ENCODE measurements at regions not wholly inside any gene's neighbourhood (a gene's known extent, or its start where the extent isn't known, plus 50 kb on each side); places are given as distances from the start of the nearest gene placed in this dataset.

DNA sequence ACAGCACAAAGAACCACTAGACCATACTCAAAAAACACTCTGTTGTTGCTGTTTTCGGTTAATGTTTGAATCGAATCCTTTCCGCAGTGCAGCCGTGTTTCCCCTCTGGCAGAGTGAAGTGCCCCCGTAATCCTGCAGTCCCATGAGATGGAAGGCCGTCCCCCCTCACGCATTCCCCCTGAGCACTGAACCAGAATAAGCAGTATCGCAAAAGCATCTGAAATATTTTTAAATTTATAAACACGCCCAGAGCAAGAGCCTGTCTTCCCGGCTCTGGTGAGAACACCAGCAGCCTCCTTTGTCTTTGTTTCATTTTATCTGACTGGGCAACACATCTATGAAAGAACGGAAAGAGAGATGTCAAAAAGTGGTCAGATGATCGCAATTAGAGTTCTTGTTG lies 121.0 kb upstream of the ADAMTS18 start:
- Histone ChIP-seq H3K27ac (no peak overlapping the region), H3K27me3 (no peaks in the 10 kb centered on the region), H3K36me3 (no peaks in the 10 kb centered on the region), H3K4me3 (no peak overlapping the region), H3K4me1 (no peaks in the 10 kb centered on the region), H3K9me3 (no peaks in the 10 kb centered on the region)
- WGBS (ENCODE audit: insufficient coverage, low coverage, low lambda C conversion rate, missing lambda C conversion rate) = 72% methylated on average over 12 of the region's 12 CpGs
- ATAC-seq (no peak), DNase-seq (no peak)
- intact Hi-C loops (cut with DNase I) = no loop called here
- TF ChIP-seq CTCF (IDR thresholded peaks at IDR 0.05) = no peak

DNA sequence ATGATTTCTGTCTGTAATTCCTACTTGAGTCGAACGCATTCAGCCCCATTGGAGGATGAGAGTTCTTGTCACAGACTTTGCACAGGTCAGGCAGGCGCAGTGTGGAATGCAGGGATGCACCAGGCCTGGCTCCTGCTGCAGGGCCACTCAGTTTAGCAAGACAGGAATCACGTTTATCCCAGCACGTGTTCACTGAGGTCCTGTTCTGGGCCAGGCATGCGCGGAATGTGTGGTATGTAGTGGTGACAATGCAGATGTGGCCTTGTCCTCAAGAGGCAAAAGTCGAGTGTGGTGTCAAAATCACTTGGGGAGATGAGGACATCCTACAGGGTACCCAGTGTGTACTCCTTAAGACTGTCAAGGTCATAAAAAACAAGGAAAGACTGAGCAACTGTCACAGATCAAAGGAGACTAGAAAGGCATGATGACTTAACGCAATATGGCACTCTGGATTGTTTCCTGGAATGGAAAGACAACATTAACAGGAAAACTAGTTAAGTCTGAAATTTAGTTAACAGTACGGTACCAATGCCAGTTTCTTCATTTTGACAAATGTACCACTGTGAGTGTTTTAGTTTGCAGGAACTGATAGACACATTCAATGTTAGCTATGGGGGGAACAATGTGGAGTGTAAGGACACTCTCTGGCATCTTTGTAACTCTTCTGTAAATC lies 121.5 kb upstream of the ADAMTS18 start:
- intact Hi-C loops (cut with DNase I) = no loop called here
- DNase-seq (no peak), ATAC-seq (no peak)
- H3K27ac ChIP-seq = no peak overlapping the region
- no peaks in the 10 kb centered on the region for H3K27me3 ChIP-seq
- TF ChIP-seq CTCF (IDR thresholded peaks at IDR 0.05) = no peak
- TF ChIP-seq POLR2A (IDR thresholded peaks at IDR 0.05) = no peak
- no peaks in the 10 kb centered on the region for H3K36me3 ChIP-seq
- no peaks in the 10 kb centered on the region for H3K9me3 ChIP-seq
- 53% methylated on average over 9 of the region's 10 CpGs for WGBS (ENCODE audit: insufficient coverage, low coverage, low lambda C conversion rate, missing lambda C conversion rate)
- no peak overlapping the region for H3K4me3 ChIP-seq
- H3K4me1 ChIP-seq = no peaks in the 10 kb centered on the region

GRCh38 chr16:77557385-77557784 lies 122.6 kb upstream of the ADAMTS18 start:
- H3K4me1 ChIP-seq = no peaks in the 10 kb centered on the region
- intact Hi-C loops (cut with DNase I) = no loop called here
- no peaks in the 10 kb centered on the region for H3K9me3 ChIP-seq
- DNase-seq (no peak), ATAC-seq (no peak)
- no peak overlapping the region for H3K4me3 ChIP-seq
- H3K27me3 ChIP-seq = no peaks in the 10 kb centered on the region
- 31% methylated on average over 2 of the region's 2 CpGs for WGBS (ENCODE audit: insufficient coverage, low coverage, low lambda C conversion rate, missing lambda C conversion rate)
- H3K36me3 ChIP-seq = no peaks in the 10 kb centered on the region
- H3K27ac ChIP-seq = no peak overlapping the region
- TF ChIP-seq CTCF (IDR thresholded peaks at IDR 0.05) = no peak
- TF ChIP-seq POLR2A (IDR thresholded peaks at IDR 0.05) = no peak

DNA sequence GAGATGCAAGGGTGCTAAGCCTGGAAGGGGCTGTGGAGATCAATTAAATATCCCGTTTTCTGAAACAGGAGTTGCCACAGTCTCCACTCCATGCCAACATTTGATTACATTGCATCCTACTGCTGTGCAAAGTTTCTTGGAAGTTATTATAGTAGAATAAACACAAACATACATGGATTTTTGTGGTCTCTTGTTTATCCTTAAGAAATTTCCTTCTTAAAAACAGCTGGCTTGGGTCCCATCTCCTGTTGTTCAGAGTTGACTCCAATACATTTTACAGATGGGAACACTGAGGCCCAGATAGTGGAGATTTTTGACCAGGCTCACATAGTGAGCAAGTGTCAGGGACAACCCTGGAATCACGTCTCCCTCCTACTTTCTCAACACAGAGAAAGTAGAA lies 124.0 kb upstream of the ADAMTS18 start:
- 44% methylated on average over 2 of the region's 2 CpGs for WGBS (ENCODE audit: insufficient coverage, low coverage, low lambda C conversion rate, missing lambda C conversion rate)
- Histone ChIP-seq H3K27me3 (no peaks in the 10 kb centered on the region), H3K4me3 (no peak overlapping the region), H3K4me1 (no peaks in the 10 kb centered on the region), H3K9me3 (no peaks in the 10 kb centered on the region), H3K36me3 (no peaks in the 10 kb centered on the region), H3K27ac (no peak overlapping the region)
- TF ChIP-seq CTCF (IDR thresholded peaks at IDR 0.05) (no peak), POLR2A (IDR thresholded peaks at IDR 0.05) (no peak)
- DNase-seq (no peak), ATAC-seq (no peak)
- intact Hi-C loops (cut with DNase I) = no loop called here

DNA sequence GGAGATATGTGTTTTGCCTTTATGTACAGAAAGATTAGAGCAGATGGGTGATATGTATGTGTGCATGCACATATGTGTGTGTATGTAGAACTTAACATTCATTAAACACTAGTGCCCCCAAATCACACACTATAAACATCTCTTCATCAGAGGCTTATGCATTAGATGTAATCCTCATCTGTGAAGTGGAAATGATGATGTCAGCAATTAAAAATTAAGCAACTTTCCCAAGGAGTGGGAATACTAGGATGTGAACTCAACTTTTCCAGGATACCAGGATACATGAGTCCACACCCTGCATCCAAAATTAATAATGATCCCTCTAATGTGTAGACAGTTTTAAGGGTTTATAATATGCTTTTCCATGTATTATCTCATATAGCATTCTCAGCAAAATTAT lies 127.7 kb upstream of the ADAMTS18 start:
- H3K4me1 ChIP-seq = no peaks in the 10 kb centered on the region
- intact Hi-C loops (cut with DNase I) = no loop called here
- ATAC-seq = no peak
- no peak for TF ChIP-seq CTCF (IDR thresholded peaks at IDR 0.05)
- no peak for TF ChIP-seq POLR2A (IDR thresholded peaks at IDR 0.05)
- H3K36me3 ChIP-seq = no peaks in the 10 kb centered on the region
- no peak overlapping the region for H3K4me3 ChIP-seq
- no peak overlapping the region for H3K27ac ChIP-seq
- no peaks in the 10 kb centered on the region for H3K27me3 ChIP-seq
- H3K9me3 ChIP-seq = no peaks in the 10 kb centered on the region
- DNase-seq = no peak

Measured in right lobe of liver (tissue), 6 donors.